HG03064 (cell line): ENCODE measurements at regions not wholly inside any gene's neighbourhood (a gene's known extent, or its start where the extent isn't known, plus 50 kb on each side); places are given as distances from the start of the nearest gene placed in this dataset.
"Not testable (repeated sequence)": the region's sequence is repeated elsewhere in the genome, so short reads cannot be mapped to it uniquely, and the experiment has no call there.

ENCODE experiments used
- ATAC-seq: cut with Tn5 transposase; IDR thresholded peaks from one replicate; pipeline ENCODE4 v1.9.1; 2021; ENCODE audit warnings: low read depth; ENCODE audit not compliant: unreplicated experiment

DNA sequence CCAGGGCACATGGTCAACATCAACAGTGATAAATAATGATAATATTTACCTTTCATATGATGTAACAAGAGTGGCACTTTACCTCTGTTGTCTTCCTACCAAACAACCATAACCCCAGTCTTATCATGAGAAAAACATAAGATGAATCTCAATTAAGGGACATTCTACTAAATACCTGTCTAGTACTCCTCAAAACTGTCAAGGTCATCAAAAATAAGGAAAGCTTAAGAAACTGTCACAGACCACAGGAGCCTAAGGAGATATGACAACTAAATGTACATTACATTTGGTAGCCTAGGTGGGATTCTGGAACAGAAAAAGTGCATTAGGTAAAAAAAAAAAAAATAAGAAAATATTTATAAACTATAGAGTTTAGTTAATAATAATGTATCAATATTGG, 118.1 kb downstream of the CCDC34 start:
- no peak for ATAC-seq

GRCh38 chr11:27242591-27242990, 120.4 kb downstream of the CCDC34 start:
- ATAC-seq = no peak

- no peak for ATAC-seq
Measured at GRCh38 chr11:27241311-27242122, 121.5 kb downstream of the CCDC34 start.

DNA sequence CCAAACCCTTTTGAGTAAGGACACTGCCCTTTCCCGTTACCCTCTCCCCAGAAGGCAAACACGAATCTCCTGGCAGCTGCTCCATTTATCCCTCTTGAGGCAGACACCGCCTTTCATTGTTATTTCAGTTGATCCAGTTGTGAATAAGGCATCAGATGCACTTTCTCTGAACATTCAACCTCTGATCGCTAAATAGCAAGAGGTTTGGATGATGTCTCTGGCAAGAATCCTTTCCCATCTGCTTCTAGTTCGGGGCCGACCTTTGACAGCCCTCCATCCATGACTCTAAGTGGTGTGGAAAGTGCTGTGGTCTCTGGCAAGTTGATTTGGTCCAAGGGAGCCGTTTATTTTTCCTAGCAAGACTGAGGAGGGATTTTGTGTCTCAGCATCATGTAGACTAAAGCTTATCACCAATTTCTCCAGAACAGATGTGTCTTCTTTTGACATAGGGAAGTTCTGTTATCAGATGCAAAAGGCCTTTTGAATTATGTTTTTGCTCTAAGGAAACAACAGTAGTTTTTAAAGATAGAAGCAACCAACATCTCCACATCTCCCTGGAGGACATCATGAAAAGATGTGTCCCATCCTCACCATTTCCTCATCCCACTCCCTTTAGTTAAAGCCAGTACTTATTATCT, 123.6 kb downstream of the CCDC34 start:
- ATAC-seq = no peak

GRCh38 chr11:27238811-27239210, 124.2 kb downstream of the CCDC34 start:
- no peak for ATAC-seq

GRCh38 chr11:27237643-27238042, 125.4 kb downstream of the CCDC34 start:
- ATAC-seq = no peak

- no peak for ATAC-seq
Measured at GRCh38 chr11:27234961-27235360, 128.1 kb downstream of the CCDC34 start.

GRCh38 chr11:27234043-27234668, 128.9 kb downstream of the CCDC34 start:
- peak; percentile 92 for ATAC-seq

DNA sequence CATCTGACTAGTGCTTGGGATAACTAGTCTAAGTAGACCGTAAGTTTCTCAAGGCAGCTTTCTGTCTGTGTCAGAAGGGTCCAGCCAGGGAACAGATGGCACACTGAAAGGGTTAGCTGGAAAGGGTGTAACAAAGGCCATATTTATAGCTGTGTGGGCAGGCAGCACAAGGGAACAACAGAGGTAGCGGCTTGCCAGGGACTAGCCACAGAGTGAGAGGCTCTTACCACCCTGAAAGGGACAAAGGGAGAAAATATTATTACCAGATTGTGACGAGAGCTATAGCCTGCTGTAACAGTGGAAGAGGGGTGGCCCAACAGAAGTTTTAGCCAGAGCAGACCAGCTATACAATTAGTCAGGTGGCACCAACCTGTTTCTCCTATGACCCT, 129.4 kb downstream of the CCDC34 start:
- ATAC-seq = no peak

DNA sequence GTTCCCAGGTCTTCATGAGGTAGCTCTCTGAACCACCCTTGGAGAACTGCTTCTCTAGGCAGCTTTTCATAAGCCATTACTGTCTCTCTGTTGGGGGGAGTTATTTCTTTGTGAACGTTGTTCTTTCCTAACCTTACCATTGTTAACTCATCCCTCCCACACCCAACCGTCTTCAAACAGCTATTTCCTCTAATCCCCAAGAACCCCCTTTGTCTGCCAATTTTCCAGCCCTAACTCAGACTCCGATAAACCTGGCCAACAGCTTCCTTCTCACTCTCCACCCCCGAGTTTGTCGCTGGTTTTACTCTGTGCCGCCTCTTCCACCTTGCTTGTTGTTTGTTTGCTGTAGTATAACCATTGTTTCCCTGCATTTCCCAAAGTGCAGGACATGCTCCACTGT, 131.5 kb downstream of the CCDC34 start:
- no peak for ATAC-seq

DNA sequence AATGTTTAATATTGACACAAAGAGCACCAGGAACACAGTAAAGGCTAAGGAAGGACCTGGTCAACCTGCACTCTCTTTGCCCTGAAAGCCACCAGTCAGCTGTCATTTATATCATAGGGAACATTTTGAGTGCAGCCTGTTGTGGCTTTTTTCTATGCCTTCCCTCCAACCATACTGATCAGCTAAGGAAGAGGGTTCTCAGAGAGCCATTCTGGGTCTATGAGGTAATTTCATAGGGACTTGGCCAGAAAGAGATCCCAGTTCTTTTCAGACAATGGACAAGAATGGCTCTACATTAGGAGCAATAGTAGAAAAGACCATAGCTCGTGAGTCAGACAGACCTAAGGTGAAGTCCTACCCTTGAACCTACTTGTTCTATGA, 132.8 kb downstream of the CCDC34 start:
- no peak for ATAC-seq

DNA sequence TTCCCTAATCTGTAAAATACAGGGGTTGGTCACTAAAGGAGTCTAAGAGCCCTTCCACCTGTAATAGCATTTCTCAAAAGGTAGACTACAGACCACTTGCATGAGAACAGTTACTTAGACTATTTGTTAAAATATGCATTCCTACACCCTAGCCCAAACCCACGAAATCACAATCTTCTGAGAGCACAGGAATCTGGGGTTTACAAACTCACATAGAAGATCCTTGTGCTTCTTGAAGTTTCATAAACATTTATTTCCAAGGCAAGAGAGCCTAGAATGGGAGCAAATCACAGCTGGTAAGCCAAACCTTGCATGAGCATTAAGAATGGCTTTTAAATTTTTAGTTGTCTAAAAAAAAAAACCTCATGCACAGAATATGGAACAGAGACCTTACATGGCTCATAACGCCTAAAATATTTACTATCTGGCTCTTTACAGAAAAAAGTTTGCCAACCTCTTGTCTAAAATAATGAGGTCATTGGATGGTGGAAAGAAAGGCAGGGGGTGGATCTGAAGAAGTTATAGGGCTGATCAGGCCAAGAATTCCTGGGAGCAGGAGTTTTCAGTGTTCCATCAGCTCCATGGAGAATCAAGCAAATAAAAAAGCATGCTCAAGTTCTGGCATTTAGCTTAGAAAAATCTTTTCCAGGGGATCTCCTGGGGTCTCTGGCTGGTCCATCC, 133.4 kb downstream of the CCDC34 start:
- ATAC-seq = no peak

GRCh38 chr11:27228906-27229290, 134.1 kb downstream of the CCDC34 start:
- ATAC-seq = no peak

GRCh38 chr11:27228232-27228905, 134.6 kb downstream of the CCDC34 start:
- ATAC-seq = no peak

- ATAC-seq = no peak
Measured at GRCh38 chr11:27227736-27228135, 135.3 kb downstream of the CCDC34 start.

DNA sequence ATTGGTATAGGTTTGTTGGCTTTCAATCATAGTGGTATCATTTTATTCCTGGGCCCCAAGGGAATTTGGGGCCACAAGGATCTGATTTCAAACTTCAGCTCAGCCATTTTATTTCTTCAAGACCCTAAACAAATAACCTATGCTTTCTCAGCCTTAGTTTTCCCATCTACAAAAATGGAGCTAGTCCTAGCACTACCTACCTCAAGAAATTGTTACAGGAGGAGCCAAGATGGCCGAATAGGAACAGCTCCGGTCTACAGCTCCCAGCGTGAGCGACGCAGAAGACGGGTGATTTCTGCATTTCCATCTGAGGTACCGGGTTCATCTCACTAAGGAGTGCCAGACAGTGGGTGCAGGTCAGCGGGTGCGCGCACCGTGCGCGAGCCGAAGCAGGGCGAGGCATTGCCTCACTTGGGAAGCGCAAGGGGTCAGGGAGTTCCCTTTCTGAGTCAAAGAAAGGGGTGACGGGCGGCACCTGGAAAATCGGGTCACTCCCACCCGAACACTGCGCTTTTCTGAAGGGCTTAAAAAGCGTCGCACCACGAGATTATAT, 143.5 kb downstream of the CCDC34 start:
- ATAC-seq = not testable (repeated sequence)

- ATAC-seq = no peak
Measured at GRCh38 chr11:27218421-27219038, 144.5 kb downstream of the CCDC34 start.

GRCh38 chr11:27217948-27218420, 145.0 kb downstream of the CCDC34 start:
- ATAC-seq = no peak

- ATAC-seq = no peak
Measured at GRCh38 chr11:27217496-27217895, 145.5 kb downstream of the CCDC34 start.
